NCI-H1930 (cell line): ENCODE measurements at regions not wholly inside any gene's neighbourhood (a gene's known extent, or its start where the extent isn't known, plus 50 kb on each side); places are given as distances from the start of the nearest gene placed in this dataset.
A peak's percentile ranks its signal among the peaks of the same experiment; 100 is the strongest.

ENCODE experiments used
- DNase-seq, 2 experiments: peaks; one replicate each; lab custom pipeline; 2025; lab: John Stamatoyannopoulos, UW

DNA sequence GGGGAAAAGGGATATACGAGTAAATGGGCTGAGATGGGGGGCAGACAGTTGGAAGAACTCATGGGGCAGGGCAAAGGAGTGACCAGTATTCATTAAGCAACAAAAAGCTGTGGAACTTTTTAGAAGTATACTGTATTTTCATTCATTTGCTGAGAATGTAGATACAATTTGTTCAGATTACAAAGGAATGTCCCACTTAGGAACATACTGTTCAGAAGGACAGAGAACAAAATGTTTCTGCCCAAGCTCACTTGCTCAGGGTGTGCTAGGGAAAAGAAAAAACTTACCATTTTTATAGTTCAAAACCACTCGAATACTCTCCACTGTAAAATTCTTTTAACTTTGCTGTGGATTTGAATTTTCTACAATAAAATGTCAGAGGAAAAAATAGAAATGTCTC, 135.2 kb upstream of the AFF2 start:
- DNase-seq = no peak

DNA sequence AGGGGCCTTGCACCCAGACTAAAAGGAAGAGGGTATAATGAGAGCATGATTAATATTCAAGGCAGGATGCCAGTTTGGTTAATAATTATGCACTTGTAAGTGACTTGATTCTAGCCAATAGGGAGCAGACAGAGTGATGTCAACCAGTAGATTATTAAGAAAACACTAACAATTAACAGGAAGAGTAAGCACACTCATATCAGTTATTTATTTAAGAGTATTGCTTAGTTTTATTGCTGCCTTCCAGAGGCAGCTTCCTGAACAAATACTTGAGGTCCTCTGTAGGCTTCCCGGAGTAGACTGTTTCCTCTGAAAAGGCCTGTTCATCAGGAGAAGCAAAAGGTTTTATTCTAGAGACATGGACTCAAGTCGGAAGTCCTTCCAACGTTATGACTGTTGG, 129.1 kb upstream of the AFF2 start:
- DNase-seq = no peak

DNA sequence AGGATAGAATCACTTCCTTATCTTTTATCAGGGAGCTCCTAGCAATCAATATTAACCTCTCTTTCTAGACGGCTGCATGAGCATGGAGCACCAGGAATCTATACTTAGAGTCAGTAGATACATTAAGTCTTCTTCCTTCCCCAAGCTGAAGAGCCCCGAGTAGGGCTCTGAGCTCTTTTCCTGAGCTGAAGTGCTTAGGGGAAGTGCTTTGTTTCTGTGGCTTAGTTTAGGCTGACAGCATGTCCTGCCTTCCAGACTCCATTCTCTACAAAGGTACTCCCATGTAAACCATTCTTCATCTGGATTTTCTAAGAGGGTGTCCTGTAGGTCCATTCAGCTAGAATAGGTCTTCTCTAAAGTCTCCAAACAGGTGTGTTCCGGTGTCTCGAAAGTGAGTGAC, 127.5 kb upstream of the AFF2 start:
- DNase-seq = no peak

DNA sequence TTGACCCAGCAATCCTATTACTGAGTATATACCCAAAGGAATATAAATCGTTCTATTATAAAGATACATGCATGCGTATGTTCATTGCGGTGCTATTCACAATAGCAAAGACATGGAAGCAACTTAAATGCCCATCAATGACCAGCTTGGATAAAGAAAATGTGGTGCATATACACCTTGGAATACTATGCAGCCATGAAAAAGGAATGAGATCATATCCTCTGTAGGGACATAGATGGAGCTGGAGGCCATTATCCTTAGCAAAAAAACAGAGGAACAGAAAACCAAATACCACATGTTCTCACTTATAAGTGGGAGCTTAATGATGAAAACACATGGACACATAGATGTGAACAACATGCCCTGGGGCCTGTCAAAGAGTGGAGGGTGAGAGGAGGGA, 124.1 kb upstream of the AFF2 start:
- DNase-seq = no peak

DNA sequence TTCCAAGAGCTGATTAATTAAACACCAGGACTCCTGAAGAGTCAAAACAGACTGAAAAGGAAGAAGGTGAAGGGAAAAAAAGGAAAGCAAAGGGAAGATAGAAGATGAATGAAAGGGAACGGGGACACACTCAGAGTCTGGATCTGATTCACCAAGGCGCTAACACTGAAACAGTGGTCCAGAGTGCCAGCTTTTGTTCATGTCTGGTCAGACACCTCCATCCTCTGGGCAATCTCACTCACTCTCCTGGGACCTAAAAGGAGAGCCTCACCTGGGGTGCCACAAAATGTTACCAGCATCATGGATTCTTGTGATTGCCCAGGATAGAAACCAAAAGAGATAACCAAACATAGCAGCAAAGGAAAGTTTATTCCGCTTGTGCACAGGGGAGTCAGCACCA, 120.3 kb upstream of the AFF2 start:
- DNase-seq = no peak

DNA sequence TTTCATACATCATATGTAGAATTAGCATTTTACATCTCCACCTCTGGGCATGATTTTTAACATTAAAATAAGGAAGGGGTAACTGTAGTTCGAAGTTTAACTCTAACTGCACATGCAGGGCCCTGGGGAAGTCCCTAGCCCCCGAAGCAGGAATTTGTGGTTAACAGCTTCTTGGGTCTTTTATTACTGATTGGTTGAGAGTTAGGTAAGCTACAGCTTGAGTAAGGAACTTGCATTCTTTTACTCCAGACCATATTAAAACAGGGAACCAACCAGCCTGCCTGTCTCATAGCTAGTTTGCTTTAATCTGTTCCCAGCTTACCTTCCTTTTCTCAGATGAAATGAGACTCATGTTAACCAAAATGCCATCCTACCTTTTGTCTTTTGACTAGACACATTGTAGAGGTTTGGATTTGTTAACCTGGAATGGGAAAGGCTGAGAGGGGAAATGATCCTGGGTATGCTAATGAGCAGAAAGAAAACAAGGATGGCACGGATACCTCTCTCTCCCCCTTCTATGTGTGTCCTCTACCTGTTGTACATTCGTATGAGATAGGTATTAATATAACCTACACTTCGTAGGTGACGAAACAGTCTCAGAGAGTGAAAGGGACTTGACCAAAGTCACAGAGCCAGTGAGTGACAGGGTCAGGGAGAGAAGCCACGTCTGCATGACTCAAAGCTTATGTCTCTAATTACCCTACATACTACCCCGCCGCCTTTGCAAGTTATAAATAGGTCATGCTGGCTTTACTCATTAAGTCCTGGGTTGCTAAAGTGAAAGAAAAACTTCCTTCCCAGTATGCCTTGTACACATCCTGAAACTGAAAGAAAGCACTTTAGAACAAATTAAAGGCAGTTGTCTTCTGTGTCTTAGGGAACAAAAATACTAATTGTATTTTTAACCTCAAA, 119.5 kb upstream of the AFF2 start:
- no peak for DNase-seq

DNA sequence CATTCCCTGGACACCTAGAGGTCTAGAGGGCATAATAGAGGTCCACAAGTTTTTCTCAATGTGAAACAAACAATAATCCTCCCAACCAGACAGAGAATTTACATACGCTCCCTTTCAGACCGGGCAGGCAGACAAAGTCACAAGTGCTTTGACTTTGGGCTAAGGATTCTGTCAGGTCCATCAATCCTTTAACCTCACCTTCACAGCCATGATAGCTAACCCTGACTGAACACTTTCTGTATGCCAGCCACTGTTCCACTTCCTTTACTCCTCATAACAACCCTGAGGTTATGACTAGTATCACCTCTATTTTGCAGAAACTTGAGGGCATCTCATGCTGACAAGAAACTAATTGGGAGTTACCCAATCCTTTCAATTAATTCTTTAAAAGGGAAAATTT, 118.8 kb upstream of the AFF2 start:
- DNase-seq = no peak

DNA sequence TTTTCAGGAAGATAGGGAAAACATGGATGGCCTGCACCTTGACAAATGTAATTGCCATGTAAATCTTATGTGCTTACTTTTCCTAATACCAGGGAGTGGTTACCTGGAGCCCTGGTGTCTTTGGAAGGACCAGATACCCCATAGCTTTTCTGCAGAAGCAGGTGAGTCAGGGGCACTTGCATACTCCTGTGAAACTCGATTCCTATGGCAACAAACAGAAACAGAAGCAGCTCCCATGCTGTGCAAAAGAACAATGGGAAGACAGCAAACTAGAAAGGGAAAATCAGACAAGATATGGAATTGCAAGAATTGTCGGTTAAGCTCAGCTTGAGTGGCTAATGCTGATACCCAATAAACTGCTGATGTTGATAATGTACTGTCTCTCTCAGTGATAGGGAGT, 117.4 kb upstream of the AFF2 start:
- DNase-seq = no peak

DNA sequence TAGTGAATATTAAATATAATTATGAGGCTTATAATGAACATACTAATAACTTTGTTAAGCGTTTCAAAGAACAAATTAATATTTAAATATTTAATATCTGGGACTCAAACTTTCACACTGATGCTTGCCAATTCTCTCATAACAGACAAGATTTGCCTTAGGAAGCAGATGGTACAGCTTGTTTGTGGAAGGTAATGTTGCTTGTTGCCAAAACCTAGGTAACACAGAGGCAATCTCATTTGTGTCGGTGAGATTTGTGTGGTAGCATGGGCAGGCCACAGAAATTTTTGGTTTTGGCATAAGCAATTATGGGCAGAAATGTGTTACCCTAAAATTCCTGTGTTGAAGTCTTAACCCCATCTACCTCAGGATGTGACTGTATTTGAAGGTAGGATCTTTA, 114.9 kb upstream of the AFF2 start:
- no peak for DNase-seq

DNA sequence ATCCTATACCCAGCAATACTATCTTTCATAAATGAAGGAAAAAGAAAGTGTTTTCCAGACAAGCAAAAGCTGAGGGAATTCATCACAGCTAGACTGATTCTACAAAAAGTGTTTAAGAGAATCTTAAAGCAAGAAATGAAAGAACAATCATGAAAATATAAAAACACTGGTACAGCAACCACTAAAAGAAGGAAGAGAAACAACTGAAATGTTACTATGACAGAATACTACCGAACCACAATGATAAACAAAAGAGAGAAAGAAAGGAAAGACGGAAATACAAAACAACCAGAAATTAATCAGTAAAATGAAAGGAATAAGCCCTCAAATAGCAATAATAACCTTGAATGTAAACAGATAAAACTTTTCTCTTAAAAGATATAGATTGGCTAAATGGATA, 110.8 kb upstream of the AFF2 start:
- no peak for DNase-seq

DNA sequence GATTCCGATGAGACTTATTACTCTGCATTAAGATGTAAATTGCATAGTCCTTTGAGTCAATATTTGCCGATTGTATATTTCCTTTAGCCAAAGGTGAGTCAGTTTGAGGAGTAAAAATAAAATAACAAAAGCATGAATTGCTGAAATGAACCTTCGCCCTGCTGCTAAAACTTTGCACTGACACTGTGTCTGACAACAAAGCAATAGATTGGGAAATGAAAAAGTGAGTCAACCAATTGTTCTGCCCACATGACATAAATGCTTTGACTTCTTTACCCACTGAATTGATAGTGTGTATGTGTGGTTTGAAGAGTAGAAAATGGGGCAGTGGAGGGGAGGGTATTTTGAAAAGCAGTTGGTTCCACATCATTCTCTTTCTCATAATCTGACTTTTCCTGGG, 88.4 kb upstream of the AFF2 start:
- no peak for DNase-seq

DNA sequence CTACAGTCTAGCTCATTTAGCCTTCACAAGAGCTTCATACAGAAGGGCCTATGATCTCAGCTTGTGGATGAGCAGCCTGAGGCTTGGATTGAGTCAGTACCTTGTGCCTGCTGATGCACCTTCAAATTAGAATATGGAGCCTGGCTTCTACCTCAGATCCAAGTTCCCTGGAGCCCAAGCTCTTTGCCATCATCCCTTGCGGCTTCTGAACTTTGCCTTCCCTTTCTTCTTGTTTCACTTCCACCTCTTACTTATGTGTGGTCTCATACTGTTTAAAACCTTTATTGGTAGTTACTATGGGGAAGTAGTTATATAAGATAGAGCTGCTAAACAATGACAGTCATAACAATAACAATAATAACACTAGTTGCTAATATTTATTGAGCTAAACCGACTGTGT, 84.3 kb upstream of the AFF2 start:
- no peak for DNase-seq

DNA sequence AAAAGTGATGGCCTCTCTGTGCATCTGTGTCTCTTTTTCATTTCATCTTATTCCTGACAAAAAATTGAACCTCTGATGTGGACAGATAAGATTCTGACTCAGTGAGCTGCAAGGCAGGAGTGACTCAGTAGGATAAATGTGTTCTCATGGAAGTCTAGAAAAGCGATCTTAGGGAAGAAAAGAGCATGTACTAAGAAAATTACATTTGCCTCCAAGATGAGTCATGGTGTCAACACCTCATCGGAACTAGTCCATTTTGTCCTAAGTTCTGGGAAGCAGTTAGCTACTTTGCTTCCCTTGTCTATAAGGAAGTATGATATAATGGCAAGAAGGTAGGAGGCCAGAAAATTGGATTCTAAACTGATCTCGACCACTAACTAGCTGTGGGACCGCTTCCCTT, 83.5 kb upstream of the AFF2 start:
- DNase-seq = no peak

DNA sequence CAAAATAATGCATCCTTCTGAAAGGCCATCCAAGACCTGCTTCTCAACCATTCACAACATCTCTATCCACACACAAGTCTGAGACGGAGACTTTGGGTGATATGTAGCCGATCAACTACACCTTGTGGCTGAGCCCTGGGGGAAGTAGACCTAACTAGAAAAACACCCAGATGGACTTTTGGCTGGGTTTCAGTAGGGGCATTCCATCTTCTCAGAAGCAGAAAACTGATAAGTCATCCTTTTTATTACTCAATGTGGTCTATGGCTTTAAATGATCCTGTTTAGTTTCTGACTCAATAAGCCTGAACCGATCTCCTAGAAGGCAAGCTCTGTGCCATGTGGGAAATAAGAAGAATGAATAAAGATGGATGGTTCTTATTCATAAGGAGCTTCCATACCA, 82.5 kb upstream of the AFF2 start:
- DNase-seq = no peak

DNA sequence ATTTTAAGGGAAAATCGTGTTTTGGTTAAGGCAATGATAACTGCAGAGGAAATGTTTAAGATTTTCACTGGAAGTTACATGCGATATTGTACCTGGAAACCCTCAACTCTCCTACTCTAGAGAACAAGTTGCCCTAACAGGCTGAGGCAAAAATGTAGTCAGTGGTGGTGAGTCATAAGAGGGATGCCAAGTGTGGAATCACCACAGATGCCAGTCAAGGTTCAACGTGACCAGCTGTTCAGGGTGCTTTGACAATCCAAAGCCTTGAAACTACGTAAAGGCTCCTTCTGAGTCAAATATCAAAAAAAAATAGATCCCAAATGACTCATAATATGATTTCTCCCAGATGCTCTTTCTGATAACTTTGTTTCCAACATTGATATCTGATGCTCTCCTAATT, 77.9 kb upstream of the AFF2 start:
- no peak for DNase-seq

DNA sequence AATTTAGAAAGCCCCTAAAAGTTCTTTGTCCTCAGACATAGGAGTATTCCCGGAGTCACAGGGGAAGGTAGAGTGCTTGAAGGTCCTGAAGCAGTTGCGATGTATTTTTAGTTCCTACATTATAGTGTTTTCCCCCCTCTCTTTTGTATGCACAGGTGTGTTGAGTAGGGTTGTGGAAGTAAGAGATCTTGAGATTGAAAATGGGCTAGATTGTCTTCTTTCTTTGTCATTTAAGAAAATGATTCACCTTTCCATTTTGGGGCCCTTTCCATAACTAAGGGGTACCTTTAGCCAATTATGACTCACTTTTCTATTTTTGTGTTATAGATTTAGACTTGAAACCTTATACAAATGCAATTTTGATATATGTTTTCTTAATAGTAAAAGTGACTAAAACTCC, 75.8 kb upstream of the AFF2 start:
- DNase-seq = no peak

DNA sequence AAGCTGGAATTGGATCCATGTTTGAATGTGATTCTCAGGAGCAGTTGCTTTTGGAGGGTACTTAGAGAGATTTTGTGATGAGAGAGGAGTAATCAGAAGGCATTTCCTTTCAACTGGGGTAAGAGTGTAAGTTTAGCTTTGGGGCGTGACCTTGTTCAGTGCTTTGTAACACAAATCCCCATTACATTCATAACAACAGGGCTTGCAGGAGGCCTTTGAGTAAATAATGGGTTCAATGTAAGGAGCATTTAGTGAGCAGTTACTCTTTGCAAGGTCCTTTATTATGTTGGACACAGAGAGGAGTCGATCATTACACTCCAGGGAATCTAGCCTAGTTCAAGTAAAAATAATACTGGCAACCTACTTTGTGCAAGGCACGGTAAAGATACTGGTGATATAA, 74.0 kb upstream of the AFF2 start:
- DNase-seq = no peak

DNA sequence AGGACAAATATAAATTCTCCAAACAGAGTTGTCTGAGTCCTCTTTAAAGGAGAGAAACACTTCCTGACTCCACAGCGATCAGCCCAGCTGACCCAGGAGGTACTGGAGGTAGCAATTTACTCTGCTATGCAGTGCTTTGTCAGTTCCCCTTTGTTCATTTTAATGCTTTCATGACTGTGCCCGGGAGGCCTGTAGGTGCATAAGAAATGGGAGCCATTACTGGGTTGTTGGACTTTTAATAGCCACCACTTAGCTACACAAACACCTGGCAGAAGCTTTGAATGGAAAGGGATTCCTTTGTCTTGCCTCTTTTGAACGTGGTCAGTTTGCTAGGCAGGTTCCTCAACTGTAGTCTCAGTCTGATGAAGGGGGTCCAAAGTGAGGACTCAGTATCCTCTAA, 59.0 kb upstream of the AFF2 start:
- peak; percentile 13 to 36 for DNase-seq

DNA sequence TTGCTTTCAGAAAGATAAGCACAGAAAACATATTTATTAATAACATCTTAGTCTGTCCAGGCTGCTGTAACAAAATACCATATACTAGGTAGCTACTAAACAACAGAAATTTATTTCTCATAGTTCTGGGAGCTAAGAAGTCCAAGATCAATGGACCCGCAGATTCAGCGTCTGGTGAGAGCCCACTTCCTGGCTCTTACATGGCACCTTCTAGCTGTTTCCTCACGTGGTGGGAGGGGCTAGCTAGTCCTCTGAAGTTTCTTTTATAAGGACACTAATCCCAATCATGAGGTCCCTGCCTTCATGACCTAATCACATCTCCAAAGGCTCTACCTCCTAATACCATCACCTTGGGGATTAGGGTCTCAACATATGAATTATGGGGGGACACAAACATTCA, 57.2 kb upstream of the AFF2 start:
- DNase-seq = no peak

DNA sequence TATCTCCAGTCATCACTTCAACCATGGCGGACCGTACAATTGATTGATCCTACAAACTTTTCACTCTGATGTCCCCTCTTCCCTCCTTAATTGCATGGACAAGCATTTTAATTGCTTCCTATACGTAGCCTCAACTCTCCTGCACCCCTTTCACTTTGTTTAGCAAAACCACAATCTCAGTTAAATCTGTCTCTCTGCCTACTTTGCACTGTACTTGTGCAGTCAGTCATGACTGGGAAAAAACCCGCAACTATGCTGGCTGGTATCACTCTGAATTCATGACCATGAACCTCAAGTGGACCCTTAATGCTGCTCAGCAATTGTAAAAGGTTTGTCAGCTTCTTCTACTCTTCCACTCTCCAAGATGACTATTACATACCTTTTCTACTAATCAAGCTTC, 51.7 kb upstream of the AFF2 start:
- no peak for DNase-seq
